OCI-LY1 (cell line): ENCODE measurements at regions not wholly inside any gene's neighbourhood (a gene's known extent, or its start where the extent isn't known, plus 50 kb on each side); places are given as distances from the start of the nearest gene placed in this dataset.

Source experiments
- CTCF ChIP-seq: fragments of 200-600 bp; sonication (generic), shearing (Covaris generic); IDR thresholded peaks from 2 replicates; pipeline ENCODE4 v1.5.1; 2017; ENCODE audit warnings: mild to moderate bottlenecking, antibody characterized with exemption, low read length, moderate library complexity, mixed read lengths
- EZH2 ChIP-seq: fragments of 200-600 bp; sonication (generic), shearing (Covaris generic); IDR thresholded peaks from 2 replicates; pipeline ENCODE4 v1.8.0; 2017; ENCODE audit warnings: borderline replicate concordance, mixed run types, mild to moderate bottlenecking, antibody characterized with exemption, low read length, moderate library complexity, mixed read lengths

- TF ChIP-seq CTCF (no peak), EZH2 (no peak)
Measured at GRCh38 chr6:69593706-69594105, 203.1 kb downstream of the LMBRD1 start.
